ENCODE measurements at regions not wholly inside any gene's neighbourhood (a gene's known extent, or its start where the extent isn't known, plus 50 kb on each side); places are given as distances from the start of the nearest gene placed in this dataset.

DNA sequence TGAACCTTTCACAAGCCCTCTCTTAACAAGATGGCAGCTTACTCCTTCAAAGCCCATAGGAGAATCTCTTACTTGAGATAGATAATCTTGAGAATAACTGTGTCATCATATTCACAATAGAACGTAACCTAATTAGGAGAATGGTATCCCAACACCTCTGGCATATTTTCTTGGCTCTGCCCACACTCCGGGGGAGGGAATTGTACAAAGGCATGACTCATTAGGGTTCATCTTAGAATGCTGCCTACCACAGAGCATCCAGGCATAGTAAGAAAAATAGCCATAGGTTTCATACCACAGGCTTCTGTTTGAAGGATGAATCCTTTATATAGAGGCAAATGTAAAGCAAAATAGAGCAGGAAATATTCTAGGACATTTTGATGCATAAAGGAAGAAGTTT lies 1100.6 kb upstream of the CITED2 start:
- H4K20me1 ChIP-seq (ENCODE audit: insufficient read depth): no peaks in the 10 kb centered on the region
- TF ChIP-seq TAF1 (IDR thresholded peaks at IDR 0.05; ENCODE audit: low read depth) (no peak), POLR2AphosphoS5 (IDR thresholded peaks at IDR 0.05) (no peak)
- H3K4me3 ChIP-seq (ENCODE audit: low read length): no peak overlapping the region
- H3K9ac ChIP-seq (ENCODE audit: low read length): no peak overlapping the region
- no peaks in the 10 kb centered on the region for H3K9me2 ChIP-seq (ENCODE audit: insufficient read depth, low read length)
- H3K9me3 ChIP-seq (ENCODE audit: low read length): no peaks in the 10 kb centered on the region
- no peaks in the 10 kb centered on the region for H3K79me2 ChIP-seq (replicated peaks; ENCODE audit: insufficient read depth, low read length)
- no peak overlapping the region for H3K27ac ChIP-seq (ENCODE audit: low read length)
- H3K36me3 ChIP-seq (ENCODE audit: insufficient read depth, low read length): no peaks in the 10 kb centered on the region
- H3K4me2 ChIP-seq (ENCODE audit: low read length): no peak overlapping the region
- H3F3A ChIP-seq (ENCODE audit: insufficient read depth, low read length, poor library complexity, severe bottlenecking): no peaks in the 10 kb centered on the region
- no peak overlapping the region for H2AFZ ChIP-seq (ENCODE audit: low read depth, low read length)
- H3K27me3 ChIP-seq (ENCODE audit: insufficient read depth, low read depth, low read length): no peaks in the 10 kb centered on the region

DNA sequence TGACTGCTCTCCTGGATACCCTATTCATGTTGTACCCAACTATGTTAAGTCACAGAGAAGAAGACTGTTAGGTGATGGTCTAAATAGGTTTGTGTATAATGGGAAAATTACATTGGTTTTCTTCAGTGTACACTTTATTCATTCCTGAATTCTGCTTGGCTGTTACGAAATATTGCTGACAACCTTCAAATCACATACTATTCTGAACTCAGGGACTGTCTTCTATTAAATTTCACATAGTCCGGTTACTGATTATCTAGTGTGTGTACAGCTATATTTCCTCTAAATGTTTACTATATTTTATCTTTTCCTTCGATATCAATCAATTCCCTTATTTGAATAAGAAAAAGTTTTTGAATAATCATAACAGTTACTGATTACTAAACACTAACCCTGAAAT lies 1090.3 kb upstream of the CITED2 start:
- no peak overlapping the region for H3K9ac ChIP-seq (ENCODE audit: low read length)
- H3K4me3 ChIP-seq (ENCODE audit: low read length): no peak overlapping the region
- no peak overlapping the region for H3K27ac ChIP-seq (ENCODE audit: low read length)
- H3F3A ChIP-seq (ENCODE audit: insufficient read depth, low read length, poor library complexity, severe bottlenecking): no peaks in the 10 kb centered on the region
- no peaks in the 10 kb centered on the region for H3K36me3 ChIP-seq (ENCODE audit: insufficient read depth, low read length)
- H3K4me2 ChIP-seq (ENCODE audit: low read length): no peak overlapping the region
- no peaks in the 10 kb centered on the region for H3K9me3 ChIP-seq (ENCODE audit: low read length)
- TF ChIP-seq MXI1 (conservative IDR thresholded peaks at IDR 0.05; ENCODE audit: poor library complexity, severe bottlenecking): no peak
- TF ChIP-seq RAD21 (conservative IDR thresholded peaks at IDR 0.05): no peak
- TF ChIP-seq EZH2 (IDR thresholded peaks at IDR 0.05; ENCODE audit: borderline replicate concordance, insufficient read depth, low read length, poor library complexity, severe bottlenecking): no peak
- H3K79me2 ChIP-seq (replicated peaks; ENCODE audit: insufficient read depth, low read length): no peaks in the 10 kb centered on the region
- H3K27me3 ChIP-seq (ENCODE audit: insufficient read depth, low read depth, low read length): no peaks in the 10 kb centered on the region
- H4K20me1 ChIP-seq (ENCODE audit: insufficient read depth): no peaks in the 10 kb centered on the region
- no peaks in the 10 kb centered on the region for H3K9me2 ChIP-seq (ENCODE audit: insufficient read depth, low read length)
- no peak overlapping the region for H2AFZ ChIP-seq (ENCODE audit: low read depth, low read length)

DNA sequence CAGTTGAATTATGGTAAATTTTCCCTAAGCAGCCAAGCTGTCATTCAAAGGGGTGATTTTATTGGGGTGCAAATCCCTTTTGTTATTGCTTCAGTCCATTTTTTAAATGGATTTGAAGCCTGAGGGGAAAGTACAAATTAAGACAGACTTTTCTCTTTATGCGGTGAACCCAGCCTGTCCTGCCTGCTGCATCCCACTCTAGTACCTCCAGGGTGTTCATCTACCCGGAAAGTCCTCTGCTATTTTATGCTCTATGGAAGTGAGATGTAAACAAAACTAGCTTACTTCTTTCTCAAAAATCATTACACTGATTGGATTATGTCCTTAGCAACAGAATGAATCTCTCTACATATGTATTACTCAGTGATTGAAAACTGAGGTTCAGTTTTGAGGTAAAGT lies 1088.9 kb upstream of the CITED2 start:
- H3K27ac ChIP-seq (ENCODE audit: low read length): no peak overlapping the region
- H3K4me2 ChIP-seq (ENCODE audit: low read length): no peak overlapping the region
- no peaks in the 10 kb centered on the region for H3K9me2 ChIP-seq (ENCODE audit: insufficient read depth, low read length)
- H3K9me3 ChIP-seq (ENCODE audit: low read length): no peaks in the 10 kb centered on the region
- no peaks in the 10 kb centered on the region for H4K20me1 ChIP-seq (ENCODE audit: insufficient read depth)
- H3K9ac ChIP-seq (ENCODE audit: low read length): no peak overlapping the region
- H3K79me2 ChIP-seq (replicated peaks; ENCODE audit: insufficient read depth, low read length): no peaks in the 10 kb centered on the region
- H3K27me3 ChIP-seq (ENCODE audit: insufficient read depth, low read depth, low read length): no peaks in the 10 kb centered on the region
- TF ChIP-seq POLR2AphosphoS5 (IDR thresholded peaks at IDR 0.05): no peak
- no peak for TF ChIP-seq EP300 (conservative IDR thresholded peaks at IDR 0.05; ENCODE audit: poor library complexity, severe bottlenecking)
- no peak for TF ChIP-seq EZH2 (IDR thresholded peaks at IDR 0.05; ENCODE audit: borderline replicate concordance, insufficient read depth, low read length, poor library complexity, severe bottlenecking)
- TF ChIP-seq MXI1 (conservative IDR thresholded peaks at IDR 0.05; ENCODE audit: poor library complexity, severe bottlenecking): no peak
- no peak for TF ChIP-seq SMC3 (conservative IDR thresholded peaks at IDR 0.05; ENCODE audit: poor library complexity)
- TF ChIP-seq TAF1 (IDR thresholded peaks at IDR 0.05; ENCODE audit: low read depth): no peak
- TF ChIP-seq, protein P1, sequence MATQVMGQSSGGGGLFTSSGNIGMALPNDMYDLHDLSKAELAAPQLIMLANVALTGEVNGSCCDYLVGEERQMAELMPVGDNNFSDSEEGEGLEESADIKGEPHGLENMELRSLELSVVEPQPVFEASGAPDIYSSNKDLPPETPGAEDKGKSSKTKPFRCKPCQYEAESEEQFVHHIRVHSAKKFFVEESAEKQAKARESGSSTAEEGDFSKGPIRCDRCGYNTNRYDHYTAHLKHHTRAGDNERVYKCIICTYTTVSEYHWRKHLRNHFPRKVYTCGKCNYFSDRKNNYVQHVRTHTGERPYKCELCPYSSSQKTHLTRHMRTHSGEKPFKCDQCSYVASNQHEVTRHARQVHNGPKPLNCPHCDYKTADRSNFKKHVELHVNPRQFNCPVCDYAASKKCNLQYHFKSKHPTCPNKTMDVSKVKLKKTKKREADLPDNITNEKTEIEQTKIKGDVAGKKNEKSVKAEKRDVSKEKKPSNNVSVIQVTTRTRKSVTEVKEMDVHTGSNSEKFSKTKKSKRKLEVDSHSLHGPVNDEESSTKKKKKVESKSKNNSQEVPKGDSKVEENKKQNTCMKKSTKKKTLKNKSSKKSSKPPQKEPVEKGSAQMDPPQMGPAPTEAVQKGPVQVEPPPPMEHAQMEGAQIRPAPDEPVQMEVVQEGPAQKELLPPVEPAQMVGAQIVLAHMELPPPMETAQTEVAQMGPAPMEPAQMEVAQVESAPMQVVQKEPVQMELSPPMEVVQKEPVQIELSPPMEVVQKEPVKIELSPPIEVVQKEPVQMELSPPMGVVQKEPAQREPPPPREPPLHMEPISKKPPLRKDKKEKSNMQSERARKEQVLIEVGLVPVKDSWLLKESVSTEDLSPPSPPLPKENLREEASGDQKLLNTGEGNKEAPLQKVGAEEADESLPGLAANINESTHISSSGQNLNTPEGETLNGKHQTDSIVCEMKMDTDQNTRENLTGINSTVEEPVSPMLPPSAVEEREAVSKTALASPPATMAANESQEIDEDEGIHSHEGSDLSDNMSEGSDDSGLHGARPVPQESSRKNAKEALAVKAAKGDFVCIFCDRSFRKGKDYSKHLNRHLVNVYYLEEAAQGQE (IDR thresholded peaks at IDR 0.05; ENCODE audit: borderline replicate concordance): no peak
- TF ChIP-seq RAD21 (conservative IDR thresholded peaks at IDR 0.05): no peak
- TF ChIP-seq, protein P2, sequence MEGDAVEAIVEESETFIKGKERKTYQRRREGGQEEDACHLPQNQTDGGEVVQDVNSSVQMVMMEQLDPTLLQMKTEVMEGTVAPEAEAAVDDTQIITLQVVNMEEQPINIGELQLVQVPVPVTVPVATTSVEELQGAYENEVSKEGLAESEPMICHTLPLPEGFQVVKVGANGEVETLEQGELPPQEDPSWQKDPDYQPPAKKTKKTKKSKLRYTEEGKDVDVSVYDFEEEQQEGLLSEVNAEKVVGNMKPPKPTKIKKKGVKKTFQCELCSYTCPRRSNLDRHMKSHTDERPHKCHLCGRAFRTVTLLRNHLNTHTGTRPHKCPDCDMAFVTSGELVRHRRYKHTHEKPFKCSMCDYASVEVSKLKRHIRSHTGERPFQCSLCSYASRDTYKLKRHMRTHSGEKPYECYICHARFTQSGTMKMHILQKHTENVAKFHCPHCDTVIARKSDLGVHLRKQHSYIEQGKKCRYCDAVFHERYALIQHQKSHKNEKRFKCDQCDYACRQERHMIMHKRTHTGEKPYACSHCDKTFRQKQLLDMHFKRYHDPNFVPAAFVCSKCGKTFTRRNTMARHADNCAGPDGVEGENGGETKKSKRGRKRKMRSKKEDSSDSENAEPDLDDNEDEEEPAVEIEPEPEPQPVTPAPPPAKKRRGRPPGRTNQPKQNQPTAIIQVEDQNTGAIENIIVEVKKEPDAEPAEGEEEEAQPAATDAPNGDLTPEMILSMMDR (IDR thresholded peaks at IDR 0.05; ENCODE audit: poor library complexity, severe bottlenecking): no peak
- H3K4me3 ChIP-seq (ENCODE audit: low read length): no peak overlapping the region
- H2AFZ ChIP-seq (ENCODE audit: low read depth, low read length): no peak overlapping the region
- no peaks in the 10 kb centered on the region for H3K36me3 ChIP-seq (ENCODE audit: insufficient read depth, low read length)
- H3F3A ChIP-seq (ENCODE audit: insufficient read depth, low read length, poor library complexity, severe bottlenecking): no peaks in the 10 kb centered on the region

All from neural cell (in vitro differentiated cells).